ENCODE measurements at regions not wholly inside any gene's neighbourhood (a gene's known extent, or its start where the extent isn't known, plus 50 kb on each side); places are given as distances from the start of the nearest gene placed in this dataset.

DNA sequence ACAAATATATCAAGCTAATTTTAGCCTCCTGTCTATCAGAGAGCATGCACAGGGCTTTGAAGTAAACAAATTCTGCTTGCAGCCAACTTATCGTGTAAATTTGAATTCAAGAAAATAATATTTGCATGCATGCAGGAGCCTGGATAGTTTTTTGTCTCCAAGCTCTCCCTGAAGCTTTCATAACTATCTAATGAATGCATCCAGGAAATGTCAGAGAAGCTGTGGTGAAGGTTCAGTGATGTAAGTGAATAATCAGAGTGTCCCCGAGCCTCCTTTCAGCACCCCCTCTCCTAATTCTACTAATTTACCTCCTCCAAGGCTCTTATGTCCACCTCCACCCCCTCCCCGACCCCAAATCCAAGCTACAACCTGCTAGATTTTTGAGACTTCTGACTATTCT lies 172.0 kb upstream of the ZNF32 start:
- TF ChIP-seq CHD2 (IDR thresholded peaks at IDR 0.05; ENCODE audit: low read length, partially characterized antibody) (no peak), RXRA (IDR thresholded peaks at IDR 0.05; ENCODE audit: borderline replicate concordance, low read depth) (no peak)
- TF ChIP-seq, protein P1, sequence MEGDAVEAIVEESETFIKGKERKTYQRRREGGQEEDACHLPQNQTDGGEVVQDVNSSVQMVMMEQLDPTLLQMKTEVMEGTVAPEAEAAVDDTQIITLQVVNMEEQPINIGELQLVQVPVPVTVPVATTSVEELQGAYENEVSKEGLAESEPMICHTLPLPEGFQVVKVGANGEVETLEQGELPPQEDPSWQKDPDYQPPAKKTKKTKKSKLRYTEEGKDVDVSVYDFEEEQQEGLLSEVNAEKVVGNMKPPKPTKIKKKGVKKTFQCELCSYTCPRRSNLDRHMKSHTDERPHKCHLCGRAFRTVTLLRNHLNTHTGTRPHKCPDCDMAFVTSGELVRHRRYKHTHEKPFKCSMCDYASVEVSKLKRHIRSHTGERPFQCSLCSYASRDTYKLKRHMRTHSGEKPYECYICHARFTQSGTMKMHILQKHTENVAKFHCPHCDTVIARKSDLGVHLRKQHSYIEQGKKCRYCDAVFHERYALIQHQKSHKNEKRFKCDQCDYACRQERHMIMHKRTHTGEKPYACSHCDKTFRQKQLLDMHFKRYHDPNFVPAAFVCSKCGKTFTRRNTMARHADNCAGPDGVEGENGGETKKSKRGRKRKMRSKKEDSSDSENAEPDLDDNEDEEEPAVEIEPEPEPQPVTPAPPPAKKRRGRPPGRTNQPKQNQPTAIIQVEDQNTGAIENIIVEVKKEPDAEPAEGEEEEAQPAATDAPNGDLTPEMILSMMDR (IDR thresholded peaks at IDR 0.05), result no peak
- TF ChIP-seq, protein P2, sequence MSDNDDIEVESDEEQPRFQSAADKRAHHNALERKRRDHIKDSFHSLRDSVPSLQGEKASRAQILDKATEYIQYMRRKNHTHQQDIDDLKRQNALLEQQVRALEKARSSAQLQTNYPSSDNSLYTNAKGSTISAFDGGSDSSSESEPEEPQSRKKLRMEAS (IDR thresholded peaks at IDR 0.05; ENCODE audit: low read depth), result no peak
- TF ChIP-seq, protein P3, sequence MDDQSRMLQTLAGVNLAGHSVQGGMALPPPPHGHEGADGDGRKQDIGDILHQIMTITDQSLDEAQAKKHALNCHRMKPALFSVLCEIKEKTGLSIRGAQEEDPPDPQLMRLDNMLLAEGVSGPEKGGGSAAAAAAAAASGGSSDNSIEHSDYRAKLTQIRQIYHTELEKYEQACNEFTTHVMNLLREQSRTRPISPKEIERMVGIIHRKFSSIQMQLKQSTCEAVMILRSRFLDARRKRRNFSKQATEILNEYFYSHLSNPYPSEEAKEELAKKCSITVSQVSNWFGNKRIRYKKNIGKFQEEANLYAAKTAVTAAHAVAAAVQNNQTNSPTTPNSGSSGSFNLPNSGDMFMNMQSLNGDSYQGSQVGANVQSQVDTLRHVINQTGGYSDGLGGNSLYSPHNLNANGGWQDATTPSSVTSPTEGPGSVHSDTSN (IDR thresholded peaks at IDR 0.05), result no peak
